Heart left ventricle (tissue), 13 donors: ENCODE measurements at regions not wholly inside any gene's neighbourhood (a gene's known extent, or its start where the extent isn't known, plus 50 kb on each side); places are given as distances from the start of the nearest gene placed in this dataset.

Experiments
- CTCF ChIP-seq, 12 donors: fragments of 200-600 bp; sonication (generic) in 4 of 12; IDR thresholded peaks; one replicate each; pipeline versions ENCODE4 v1.5.0 to v1.8.0; 2018 to 2022; ENCODE audit warnings: antibody characterized with exemption in 12 of 12, mild to moderate bottlenecking in 5 of 12
- POLR2A ChIP-seq, 2 donors: fragments of 450-650 bp; IDR thresholded peaks; one replicate each; pipeline ENCODE4 v1.6.1; 2017; ENCODE audit warnings: antibody characterized with exemption in 2 of 2, mild to moderate bottlenecking in 2 of 2, moderate library complexity in 2 of 2
- donor health status: ischemic (EF 13 %, LVEDD 7.1; RV severe dilation, severe dysfunction).
- donor health status: DM: no; HTN: yes; CAD: no.
- donor health status: DM: no; HTN: no; CAD: no.
- donor health status: ischemic (EF 25% LVEDD 6.9; RV normal size, moderate dysfunction).
- donor health status: ischemic (EF 25% LVEDD 5.7; RV mildly dilated, moderate dysfunction).
- donor health status: ischemic (EF 35%, LVEDD 5.7; RV mildly dilated, moderate dysfunction).
- donor health status: nonischemic (EF 11% LVEDD 7.7; RV severe dilation, severe dysfunction).
- donor health status: DM: yes; HTN: yes; CAD: no.
- donor health status: PGD.
- donor health status: ischemic (EF 29% LVEDD 5.4; RV normal size, mild dysfunction).
- donor health status: nonischemic (EF 23%, LVEDD 6.1; RV moderate dilation, normal function).

- TF ChIP-seq POLR2A (IDR thresholded peaks at IDR 0.05) = no peak
- TF ChIP-seq CTCF (IDR thresholded peaks at IDR 0.05) = no peak
Observed at GRCh38 chr15:99446565-99447496, 119.0 kb upstream of the MEF2A start.
